Nephron (organoid): ENCODE measurements at regions not wholly inside any gene's neighbourhood (a gene's known extent, or its start where the extent isn't known, plus 50 kb on each side); places are given as distances from the start of the nearest gene placed in this dataset.
"Not testable (repeated sequence)": the region's sequence is repeated elsewhere in the genome, so short reads cannot be mapped to it uniquely, and the experiment has no call there.

Experiments used
- H3K27ac Mint-ChIP-seq, 3 experiments: 2 replicates each; pipeline ENCODE4 v1.8.0; 2020; ENCODE audit warnings: mixed read lengths in 3 of 3, mild to moderate bottlenecking in 2 of 3, moderate library complexity in 1 of 3
- H3K27me3 Mint-ChIP-seq: 2 replicates; pipeline ENCODE4 v1.8.0; 2021; ENCODE audit warnings: low read depth, mild to moderate bottlenecking, moderate library complexity, mixed read lengths
- H3K36me3 Mint-ChIP-seq: 2 replicates; pipeline ENCODE4 v1.8.0; 2020; ENCODE audit warnings: low read depth, mixed read lengths
- H3K4me1 Mint-ChIP-seq: 2 replicates; pipeline ENCODE4 v1.8.0; 2020; ENCODE audit warnings: mixed read lengths
- H3K4me3 Mint-ChIP-seq, 3 experiments: 2 replicates each; pipeline ENCODE4 v1.8.0; 2020; ENCODE audit warnings: mild to moderate bottlenecking in 3 of 3, mixed read lengths in 3 of 3, moderate library complexity in 2 of 3
- H3K9me3 Mint-ChIP-seq: 2 replicates; pipeline ENCODE4 v1.8.0; 2020; ENCODE audit warnings: mixed read lengths
- CTCF ChIP-seq, 3 experiments: fragments of 200-600 bp; sonication (generic); IDR thresholded peaks; one replicate each; pipeline ENCODE4 v1.5.0; 2021; ENCODE audit warnings: antibody characterized with exemption in 3 of 3; ENCODE audit not compliant: unreplicated experiment in 3 of 3

DNA sequence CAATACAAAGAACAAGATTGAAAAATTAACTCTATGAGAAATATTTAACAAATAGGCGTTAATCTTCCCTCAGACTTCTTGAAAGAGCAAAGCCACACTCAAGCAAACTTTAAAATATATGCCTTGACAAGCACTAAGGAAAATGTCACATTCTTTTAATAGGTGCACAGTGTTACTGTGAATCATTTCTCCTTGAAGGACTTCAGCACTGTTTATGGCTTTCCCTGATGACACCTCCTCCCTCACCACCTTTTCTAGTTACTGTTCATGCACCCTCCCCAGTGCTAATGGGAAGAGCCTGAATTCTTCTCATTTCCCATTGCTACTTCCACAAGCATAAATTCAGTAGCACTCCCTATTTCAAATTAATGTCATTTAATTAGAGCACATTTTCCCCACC lies 299.5 kb upstream of the RRP15 start:
- no peak for TF ChIP-seq CTCF (IDR thresholded peaks at IDR 0.05; ENCODE audit: unreplicated experiment in 3 of 3)
- Mint-ChIP-seq H3K36me3 (no peaks in the 10 kb centered on the region), H3K4me1 (peaks cover 13% of the 10 kb centered on the region), H3K4me3 (no peak overlapping the region), H3K27ac (no peak overlapping the region), H3K27me3 (peaks cover 32% of the 10 kb centered on the region), H3K9me3 (no peaks in the 10 kb centered on the region)

DNA sequence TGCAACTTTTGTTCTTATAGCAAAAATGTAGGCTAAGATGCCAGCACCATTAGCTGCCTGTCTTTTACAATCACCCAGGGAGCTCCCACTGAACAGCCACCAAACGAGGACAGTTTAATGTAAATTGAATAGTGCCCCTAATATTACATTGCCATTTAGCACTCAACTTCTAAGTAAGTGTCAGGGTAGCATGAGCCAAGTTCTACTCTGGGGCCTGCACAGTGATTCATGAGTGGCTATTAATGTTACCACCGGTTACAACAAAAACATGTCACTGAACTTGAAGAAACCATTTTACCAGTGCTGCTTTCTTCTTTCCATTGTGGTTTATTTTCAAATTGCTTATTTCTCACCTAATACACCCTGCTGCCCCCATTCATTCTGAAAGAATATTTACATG lies 295.6 kb upstream of the RRP15 start:
- Mint-ChIP-seq H3K36me3 (no peaks in the 10 kb centered on the region), H3K27ac (no peak overlapping the region), H3K9me3 (no peaks in the 10 kb centered on the region), H3K4me1 (peaks cover 12% of the 10 kb centered on the region), H3K27me3 (peaks cover 43% of the 10 kb centered on the region), H3K4me3 (no peak overlapping the region)
- TF ChIP-seq CTCF (IDR thresholded peaks at IDR 0.05; ENCODE audit: unreplicated experiment in 3 of 3) = no peak

DNA sequence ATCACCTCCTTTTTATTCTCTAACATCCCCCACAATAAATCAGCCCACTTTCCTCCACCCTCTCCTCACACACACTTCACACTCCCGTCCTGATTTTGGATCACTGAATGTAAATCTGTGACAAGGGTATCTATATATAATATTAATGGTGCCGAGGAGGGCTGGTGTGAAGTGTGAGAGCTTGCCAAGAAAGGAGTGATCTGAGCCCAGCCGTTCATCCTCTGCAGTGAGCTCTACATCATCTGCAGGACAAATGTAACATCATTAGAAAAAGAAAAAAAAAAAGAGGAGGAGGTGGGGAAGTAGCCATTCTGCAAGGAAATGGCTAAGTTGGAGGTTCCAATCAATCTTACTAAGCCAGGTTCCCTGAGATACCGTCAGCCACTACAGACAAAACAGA lies 291.7 kb upstream of the RRP15 start:
- Mint-ChIP-seq H3K36me3 (no peaks in the 10 kb centered on the region), H3K4me3 (no peak overlapping the region), H3K27ac (no peak overlapping the region), H3K4me1 (peaks cover 7% of the 10 kb centered on the region), H3K9me3 (no peaks in the 10 kb centered on the region), H3K27me3 (peaks cover 46% of the 10 kb centered on the region)
- TF ChIP-seq CTCF (IDR thresholded peaks at IDR 0.05; ENCODE audit: unreplicated experiment in 3 of 3) = no peak

GRCh38 chr1:218008296-218008695 lies 276.8 kb upstream of the RRP15 start:
- not testable (repeated sequence) for H3K4me1 Mint-ChIP-seq, H3K9me3 Mint-ChIP-seq, H3K27ac Mint-ChIP-seq, H3K4me3 Mint-ChIP-seq, H3K36me3 Mint-ChIP-seq
- peaks cover 11% of the 10 kb centered on the region for H3K27me3 Mint-ChIP-seq

DNA sequence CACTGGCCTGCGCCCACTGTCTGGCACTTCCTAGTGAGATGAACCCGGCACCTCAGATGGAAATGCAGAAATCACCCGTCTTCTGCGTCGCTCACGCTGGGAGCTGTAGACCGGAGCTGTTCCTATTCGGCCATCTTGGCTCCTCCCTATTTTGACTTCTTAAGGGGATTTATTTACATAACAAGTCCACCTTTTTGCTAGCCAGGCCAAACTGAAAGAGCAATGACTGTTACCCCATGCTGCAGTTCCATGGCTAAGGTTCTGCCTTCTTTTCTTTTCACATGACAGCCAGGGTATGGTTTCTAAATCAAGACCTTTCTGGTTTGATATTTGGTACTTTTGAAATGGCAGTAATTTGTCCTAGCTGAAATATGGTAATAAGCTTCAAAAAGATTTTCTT lies 270.0 kb upstream of the RRP15 start:
- not testable (repeated sequence) for H3K4me1 Mint-ChIP-seq, H3K27me3 Mint-ChIP-seq, H3K27ac Mint-ChIP-seq, H3K36me3 Mint-ChIP-seq, H3K4me3 Mint-ChIP-seq, H3K9me3 Mint-ChIP-seq

DNA sequence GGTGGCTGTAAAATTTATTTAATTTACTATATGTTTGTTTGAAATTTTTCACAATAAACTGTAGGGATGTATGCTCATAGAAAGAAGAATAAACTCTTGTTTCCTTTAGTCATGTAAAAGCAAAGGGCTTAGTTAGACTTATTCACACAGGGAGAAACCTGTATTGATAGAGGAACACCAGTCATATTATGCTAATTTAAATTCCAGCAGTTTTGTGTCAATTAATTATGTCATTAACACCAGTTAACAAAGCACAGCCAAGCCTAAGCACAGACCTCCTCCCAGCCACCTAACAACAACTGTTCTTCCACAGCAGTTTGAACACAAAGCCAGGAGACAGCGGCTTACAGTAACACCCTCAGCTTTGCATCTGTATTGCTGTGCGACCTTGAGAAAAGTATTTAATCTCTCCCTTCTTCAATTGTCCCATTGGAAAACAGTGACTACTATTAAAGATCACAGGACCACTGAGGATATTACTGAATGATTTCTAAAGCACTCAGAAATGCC lies 260.8 kb upstream of the RRP15 start:
- H3K36me3 Mint-ChIP-seq = no peaks in the 10 kb centered on the region
- no peaks in the 10 kb centered on the region for H3K27me3 Mint-ChIP-seq
- peaks cover 15% of the 10 kb centered on the region for H3K9me3 Mint-ChIP-seq
- no peak overlapping the region for H3K4me3 Mint-ChIP-seq
- no peaks in the 10 kb centered on the region for H3K4me1 Mint-ChIP-seq
- H3K27ac Mint-ChIP-seq = no peak overlapping the region
- TF ChIP-seq CTCF (IDR thresholded peaks at IDR 0.05; ENCODE audit: unreplicated experiment in 3 of 3) = no peak

- Mint-ChIP-seq H3K36me3 (no peaks in the 10 kb centered on the region), H3K4me1 (no peaks in the 10 kb centered on the region), H3K9me3 (peaks cover 8% of the 10 kb centered on the region)
Observed at GRCh38 chr1:218025454-218025853, 259.6 kb upstream of the RRP15 start.

More at GRCh38 chr1:218025454-218025853, 259.6 kb upstream of the RRP15 start:
- TF ChIP-seq CTCF (IDR thresholded peaks at IDR 0.05; ENCODE audit: unreplicated experiment in 3 of 3) = no peak
- H3K27me3 Mint-ChIP-seq = peaks cover 3% of the 10 kb centered on the region
- H3K27ac Mint-ChIP-seq = no peak overlapping the region
- no peak overlapping the region for H3K4me3 Mint-ChIP-seq
